T-cell (primary cell): ENCODE measurements at regions not wholly inside any gene's neighbourhood (a gene's known extent, or its start where the extent isn't known, plus 50 kb on each side); places are given as distances from the start of the nearest gene placed in this dataset.
A peak's percentile ranks its signal among the peaks of the same experiment; 100 is the strongest.

Experiments used
- ATAC-seq, 4 experiments: fragments of 200-7000 bp in 3 of 4; fragments of 150-1000 bp in 1 of 4; cut with Tn5 transposase; replicated peaks in 1 of 4; 1 replicate in 3 of 4; 2 replicates in 1 of 4; pipeline ENCODE4 v1.10.0; 2021; ENCODE audit warnings: moderate library complexity in 3 of 4, mild to moderate bottlenecking in 2 of 4, moderate number of reproducible peaks in 1 of 4
- CTCF ChIA-PET, 2 donors: fragments of 300-600 bp; sonication (Branson Sonifier 250); formaldehyde crosslinking; loops; one replicate each; lab custom pipeline; 2022; ENCODE audit warnings: antibody characterized with exemption in 2 of 2; lab: Charles Lee
- POLR2A ChIA-PET, 2 donors: fragments of 300-600 bp; sonication (Branson Sonifier 250); formaldehyde crosslinking; loops; one replicate each; lab custom pipeline; 2022; ENCODE audit warnings: antibody characterized with exemption in 2 of 2; lab: Charles Lee
- DNase-seq, 35 experiments: peaks; one replicate each; pipeline versions ENCODE4 v3.0.0 to v3.0.0-alpha.2; 2013 to 2023
- H3K27ac ChIP-seq: one replicate; pipeline ENCODE4 v1.5.1; 2013; ENCODE audit warnings: low read length
- H3K27me3 ChIP-seq, 2 experiments: replicated peaks in 1 of 2; 1 replicate in 1 of 2; 2 replicates in 1 of 2; pipeline versions ENCODE4 v1.6.1 to v1.7.0; 2013; ENCODE audit warnings: low read length in 1 of 2, mixed read lengths in 1 of 2; ENCODE audit not compliant: control insufficient read depth in 2 of 2, insufficient read depth in 2 of 2; ENCODE audit errors: extremely low read depth in 1 of 2
- H3K36me3 ChIP-seq, 2 donors: 1 replicate in 1 of 2; 2 replicates in 1 of 2; pipeline versions ENCODE4 v1.6.1 to v1.7.0; 2013; ENCODE audit warnings: low read length in 1 of 2; ENCODE audit not compliant: control insufficient read depth in 2 of 2, insufficient read depth in 1 of 2; ENCODE audit errors: extremely low read depth in 1 of 2
- H3K4me1 ChIP-seq, 2 experiments: 1 replicate in 1 of 2; 2 replicates in 1 of 2; pipeline versions ENCODE4 v1.6.1 to v1.7.0; 2013; ENCODE audit warnings: low read length in 2 of 2, mixed read lengths in 1 of 2; ENCODE audit not compliant: insufficient read depth in 2 of 2, control insufficient read depth in 1 of 2; ENCODE audit errors: extremely low read depth in 1 of 2
- H3K4me3 ChIP-seq, 2 donors: 1 replicate in 1 of 2; 2 replicates in 1 of 2; pipeline versions ENCODE4 v1.5.1 to v1.7.0; 2013; ENCODE audit warnings: mild to moderate bottlenecking in 2 of 2, low read length in 1 of 2, moderate library complexity in 1 of 2; ENCODE audit not compliant: control insufficient read depth in 1 of 2; ENCODE audit errors: extremely low read depth in 1 of 2
- H3K9me3 ChIP-seq: 2 replicates; pipeline ENCODE4 v1.7.0; 2013
- H3K27ac Mint-ChIP-seq, 2 donors: one replicate each; pipeline ENCODE4 v1.8.0; 2020 to 2021; ENCODE audit warnings: mild to moderate bottlenecking in 2 of 2, mixed read lengths in 2 of 2
- H3K27me3 Mint-ChIP-seq, 2 donors: one replicate each; pipeline ENCODE4 v1.8.0; 2021 to 2022; ENCODE audit warnings: mixed read lengths in 2 of 2
- H3K36me3 Mint-ChIP-seq: one replicate; pipeline ENCODE4 v1.8.0; 2021; ENCODE audit warnings: mixed read lengths
- H3K4me1 Mint-ChIP-seq, 3 donors: one replicate each; pipeline ENCODE4 v1.8.0; 2020 to 2022; ENCODE audit warnings: mixed read lengths in 3 of 3, mild to moderate bottlenecking in 1 of 3
- H3K4me3 Mint-ChIP-seq, 3 donors: one replicate each; pipeline ENCODE4 v1.8.0; 2020 to 2022; ENCODE audit warnings: mild to moderate bottlenecking in 3 of 3, mixed read lengths in 3 of 3, moderate library complexity in 3 of 3
- H3K9me3 Mint-ChIP-seq, 3 donors: one replicate each; pipeline ENCODE4 v1.8.0; 2020 to 2022; ENCODE audit warnings: mixed read lengths in 3 of 3
- WGBS: methylation state at CpG from one replicate; pipeline ENCODE4 v1.1.5; 2013; ENCODE audit warnings: missing lambda C conversion rate; ENCODE audit not compliant: insufficient coverage; 5-methylcytosine and 5-hydroxymethylcytosine counted together

GRCh38 chr20:57040466-57040865, 226.0 kb downstream of the BMP7 start:
- no peaks in the 10 kb centered on the region for H3K36me3 ChIP-seq
- no peaks in the 10 kb centered on the region for H3K4me1 Mint-ChIP-seq
- H3K27ac Mint-ChIP-seq = no peak overlapping the region
- ATAC-seq (no peak), DNase-seq (no peak)
- H3K9me3 Mint-ChIP-seq = no peaks in the 10 kb centered on the region
- H3K27me3 ChIP-seq = peaks cover 0 to 9% of the 10 kb centered on the region in 2 experiments
- POLR2A ChIA-PET = no interaction called here
- no peak overlapping the region for H3K4me3 Mint-ChIP-seq
- 72% methylated on average over 3 of the region's 3 CpGs for WGBS
- no peaks in the 10 kb centered on the region for H3K9me3 ChIP-seq
- H3K27ac ChIP-seq = no peak overlapping the region
- no peak overlapping the region for H3K4me3 ChIP-seq
- H3K27me3 Mint-ChIP-seq = peaks cover 12 to 13% of the 10 kb centered on the region in 2 donors
- no peaks in the 10 kb centered on the region for H3K4me1 ChIP-seq
- H3K36me3 Mint-ChIP-seq = no peaks in the 10 kb centered on the region
- CTCF ChIA-PET = no interaction called here

GRCh38 chr20:57040924-57041323, 225.5 kb downstream of the BMP7 start:
- peaks cover 0 to 9% of the 10 kb centered on the region in 2 experiments for H3K27me3 ChIP-seq
- Mint-ChIP-seq H3K4me1 (no peaks in the 10 kb centered on the region), H3K27me3 (peaks cover 11 to 12% of the 10 kb centered on the region in 2 donors), H3K36me3 (no peaks in the 10 kb centered on the region), H3K9me3 (no peaks in the 10 kb centered on the region), H3K27ac (no peak overlapping the region), H3K4me3 (no peak overlapping the region)
- ChIA-PET POLR2A (no interaction called here), CTCF (no interaction called here)
- H3K4me3 ChIP-seq = no peak overlapping the region
- H3K27ac ChIP-seq = no peak overlapping the region
- WGBS = 48% methylated on average over 7 of the region's 8 CpGs
- DNase-seq (no peak), ATAC-seq (no peak)
- H3K36me3 ChIP-seq = no peaks in the 10 kb centered on the region
- no peaks in the 10 kb centered on the region for H3K9me3 ChIP-seq
- no peaks in the 10 kb centered on the region for H3K4me1 ChIP-seq

- ChIA-PET CTCF (no interaction called here), POLR2A (interaction anchor here in 1 of 2 donors (0.6 kb wide), 1 partner anchor 10 kb away, joined by 3 read pairs; no protein-coding TSS in a partner anchor)
- ATAC-seq (no peak), DNase-seq (no peak)
- Histone ChIP-seq H3K4me3 (no peak overlapping the region), H3K9me3 (no peaks in the 10 kb centered on the region), H3K4me1 (no peaks in the 10 kb centered on the region), H3K27ac (no peak overlapping the region), H3K27me3 (peaks cover 0 to 18% of the 10 kb centered on the region in 2 experiments), H3K36me3 (no peaks in the 10 kb centered on the region)
- H3K27me3 Mint-ChIP-seq = peaks cover 0 to 3% of the 10 kb centered on the region in 2 donors
- no peaks in the 10 kb centered on the region for H3K36me3 Mint-ChIP-seq
- 73% methylated on average over 4 of the region's 5 CpGs for WGBS
- no peak overlapping the region for H3K27ac Mint-ChIP-seq
- H3K9me3 Mint-ChIP-seq = no peaks in the 10 kb centered on the region
- H3K4me1 Mint-ChIP-seq = no peaks in the 10 kb centered on the region
- H3K4me3 Mint-ChIP-seq = no peak overlapping the region
Observed at GRCh38 chr20:57043091-57043490, 223.3 kb downstream of the BMP7 start.

GRCh38 chr20:57043669-57044268, 222.7 kb downstream of the BMP7 start:
- DNase-seq = no peak
- H3K4me3 Mint-ChIP-seq = no peak overlapping the region
- POLR2A ChIA-PET = no interaction called here

GRCh38 chr20:57047281-57048026, 219.0 kb downstream of the BMP7 start:
- H3K27ac Mint-ChIP-seq = no peak overlapping the region
- H3K36me3 Mint-ChIP-seq = no peaks in the 10 kb centered on the region
- H3K4me3 ChIP-seq = no peak overlapping the region
- H3K27me3 Mint-ChIP-seq = peaks cover 0 to 5% of the 10 kb centered on the region in 2 donors
- no peak overlapping the region for H3K4me3 Mint-ChIP-seq
- H3K36me3 ChIP-seq = no peaks in the 10 kb centered on the region
- H3K9me3 ChIP-seq = no peaks in the 10 kb centered on the region
- ChIA-PET CTCF (no interaction called here), POLR2A (no interaction called here)
- no peak for DNase-seq
- H3K4me1 ChIP-seq = no peaks in the 10 kb centered on the region
- no peaks in the 10 kb centered on the region for H3K4me1 Mint-ChIP-seq
- peaks cover 0 to 18% of the 10 kb centered on the region in 2 experiments for H3K27me3 ChIP-seq
- 55% methylated on average over 15 of the region's 20 CpGs for WGBS
- peaks cover 0 to 5% (median 0%) of the 10 kb centered on the region in 3 donors for H3K9me3 Mint-ChIP-seq
- no peak for ATAC-seq
- no peak overlapping the region for H3K27ac ChIP-seq

More at GRCh38 chr20:57043669-57044268, 222.7 kb downstream of the BMP7 start:
- H3K9me3 ChIP-seq = no peaks in the 10 kb centered on the region
- no peak overlapping the region for H3K27ac ChIP-seq
- no peaks in the 10 kb centered on the region for H3K4me1 Mint-ChIP-seq
- WGBS = 76% methylated on average over 16 of the region's 16 CpGs
- H3K4me3 ChIP-seq = no peak overlapping the region
- H3K36me3 Mint-ChIP-seq = no peaks in the 10 kb centered on the region
- peaks cover 0 to 3% of the 10 kb centered on the region in 2 donors for H3K27me3 Mint-ChIP-seq
- H3K4me1 ChIP-seq = no peaks in the 10 kb centered on the region
- H3K27ac Mint-ChIP-seq = no peak overlapping the region
- no peaks in the 10 kb centered on the region for H3K36me3 ChIP-seq
- H3K9me3 Mint-ChIP-seq = no peaks in the 10 kb centered on the region
- CTCF ChIA-PET = interaction anchor here in 1 of 2 donors (0.6 kb wide), 1 partner anchor 178 kb away, joined by 4 read pairs; no protein-coding TSS in a partner anchor
- H3K27me3 ChIP-seq = peaks cover 0 to 18% of the 10 kb centered on the region in 2 experiments
- ATAC-seq = no peak

- no peaks in the 10 kb centered on the region for H3K4me1 ChIP-seq
Observed at GRCh38 chr20:57048027-57048869, 218.2 kb downstream of the BMP7 start.

More at GRCh38 chr20:57048027-57048869, 218.2 kb downstream of the BMP7 start:
- no peak overlapping the region for H3K27ac ChIP-seq
- Mint-ChIP-seq H3K27ac (no peak overlapping the region), H3K27me3 (peaks cover 0 to 5% of the 10 kb centered on the region in 2 donors), H3K4me3 (no peak overlapping the region), H3K36me3 (no peaks in the 10 kb centered on the region), H3K4me1 (no peaks in the 10 kb centered on the region), H3K9me3 (peaks cover 0 to 8% (median 3%) of the 10 kb centered on the region in 3 donors)
- peak in 1 of 35 experiments; percentile 12 for DNase-seq
- H3K9me3 ChIP-seq = no peaks in the 10 kb centered on the region
- POLR2A ChIA-PET = no interaction called here
- H3K36me3 ChIP-seq = no peaks in the 10 kb centered on the region
- WGBS = 62% methylated on average over 10 of the region's 14 CpGs
- H3K27me3 ChIP-seq = peaks cover 0 to 18% of the 10 kb centered on the region in 2 experiments
- no peak overlapping the region for H3K4me3 ChIP-seq
- CTCF ChIA-PET = no interaction called here
- no peak for ATAC-seq
